HG03432 (cell line): ENCODE measurements at regions not wholly inside any gene's neighbourhood (a gene's known extent, or its start where the extent isn't known, plus 50 kb on each side); places are given as distances from the start of the nearest gene placed in this dataset.
"Not testable (repeated sequence)": the region's sequence is repeated elsewhere in the genome, so short reads cannot be mapped to it uniquely, and the experiment has no call there.

Experiments
- ATAC-seq: cut with Tn5 transposase; IDR thresholded peaks from one replicate; pipeline ENCODE4 v1.9.1; 2021; ENCODE audit warnings: mild to moderate bottlenecking, moderate library complexity; ENCODE audit not compliant: unreplicated experiment

- no peak for ATAC-seq
Observed at GRCh38 chr21:20023193-20023592, 975.0 kb upstream of the NCAM2 start.

- no peak for ATAC-seq
Observed at GRCh38 chr21:20024741-20025140, 973.5 kb upstream of the NCAM2 start.

DNA sequence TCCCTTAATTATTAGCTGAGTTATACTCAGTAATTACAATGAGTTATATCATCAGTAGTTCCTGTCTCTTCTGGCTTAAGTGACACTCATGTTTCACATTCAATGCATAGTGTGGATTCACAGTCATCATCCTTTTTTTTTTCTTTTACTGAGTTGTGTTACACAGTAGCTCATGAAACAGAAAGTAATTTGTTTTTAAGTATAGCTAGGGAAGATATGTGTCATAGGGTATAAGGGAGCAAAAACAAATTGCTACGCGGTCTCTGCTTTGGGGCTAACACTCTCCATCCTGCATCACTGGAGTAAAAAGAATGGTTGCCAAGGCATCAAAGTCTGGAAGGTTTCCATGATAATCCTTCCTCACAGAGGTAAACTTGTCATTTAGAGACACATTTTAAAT lies 971.7 kb upstream of the NCAM2 start:
- ATAC-seq, result peak; percentile 50

GRCh38 chr21:20030390-20030789 lies 967.8 kb upstream of the NCAM2 start:
- ATAC-seq, result no peak

DNA sequence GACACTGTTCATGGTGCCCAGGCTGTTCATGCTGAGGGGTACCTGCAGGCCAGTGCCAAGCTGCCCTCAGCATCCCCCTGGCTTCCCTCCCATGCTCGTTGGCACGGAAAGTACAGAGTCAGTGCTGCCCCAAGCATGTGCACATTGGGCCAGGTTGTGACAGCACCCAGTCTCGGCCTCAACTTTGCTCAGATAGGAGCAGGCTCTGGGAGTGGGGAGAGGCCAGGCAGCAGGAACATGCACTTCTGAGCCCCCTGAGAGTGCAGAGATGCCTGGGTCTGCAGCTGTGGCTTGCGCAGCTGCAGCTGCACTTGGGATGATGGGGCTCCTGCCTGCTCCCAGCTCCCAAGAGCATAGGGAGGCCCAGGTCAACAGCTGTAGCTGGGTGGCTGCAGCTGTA lies 966.4 kb upstream of the NCAM2 start:
- no peak for ATAC-seq

DNA sequence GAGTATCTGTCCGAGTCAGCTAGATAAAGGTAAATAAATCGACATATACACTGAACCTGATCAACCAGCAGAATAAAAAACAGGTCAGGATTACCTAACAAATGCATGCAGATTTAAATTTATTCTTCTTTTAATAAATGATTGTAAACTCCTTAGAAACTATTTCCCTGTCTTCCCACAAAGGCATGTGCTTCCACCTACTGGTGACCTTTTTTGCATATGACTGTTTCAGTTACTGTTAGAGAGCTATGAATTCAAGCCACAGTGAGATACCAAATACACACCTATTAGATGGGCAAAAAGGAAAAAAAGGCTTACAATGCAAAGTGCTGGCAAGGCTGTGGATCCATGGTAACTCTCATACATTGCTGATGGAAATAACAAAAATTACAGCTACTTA lies 957.4 kb upstream of the NCAM2 start:
- ATAC-seq, result no peak

- no peak for ATAC-seq
Observed at GRCh38 chr21:20045197-20045596, 953.0 kb upstream of the NCAM2 start.

DNA sequence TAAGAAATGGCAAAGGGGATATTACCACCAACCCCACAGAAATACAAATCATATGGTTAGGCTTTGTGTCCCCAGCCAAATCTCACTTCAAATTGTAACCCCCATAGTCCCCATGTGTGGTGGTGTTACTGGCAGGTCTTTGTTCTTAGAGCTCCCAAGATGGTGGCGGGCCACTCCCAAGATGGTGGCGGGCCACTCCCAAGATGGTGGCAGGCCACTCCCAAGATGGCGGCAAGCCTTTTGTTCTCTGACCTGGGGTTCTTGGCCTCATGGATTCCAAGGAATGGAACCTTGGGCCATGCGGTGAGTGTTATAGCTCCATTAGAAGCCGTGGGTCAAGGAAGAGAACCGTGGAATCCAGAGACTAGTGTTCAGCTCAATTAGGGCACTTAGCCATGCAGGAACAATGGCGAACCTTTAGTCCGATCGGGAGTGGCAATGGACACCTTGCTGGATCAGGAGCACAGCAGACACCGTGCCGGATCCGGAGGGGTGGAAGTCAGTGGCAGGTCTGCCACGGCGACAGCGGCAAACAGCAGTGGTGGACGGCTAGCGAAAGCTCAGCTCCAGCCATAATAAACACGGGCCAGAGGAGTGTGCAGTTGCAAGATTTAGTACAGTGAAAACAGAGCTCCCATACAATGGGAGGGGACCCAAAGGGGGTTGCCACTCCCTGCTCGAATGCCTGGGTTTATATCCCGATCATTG lies 949.9 kb upstream of the NCAM2 start:
- ATAC-seq, result not testable (repeated sequence)

DNA sequence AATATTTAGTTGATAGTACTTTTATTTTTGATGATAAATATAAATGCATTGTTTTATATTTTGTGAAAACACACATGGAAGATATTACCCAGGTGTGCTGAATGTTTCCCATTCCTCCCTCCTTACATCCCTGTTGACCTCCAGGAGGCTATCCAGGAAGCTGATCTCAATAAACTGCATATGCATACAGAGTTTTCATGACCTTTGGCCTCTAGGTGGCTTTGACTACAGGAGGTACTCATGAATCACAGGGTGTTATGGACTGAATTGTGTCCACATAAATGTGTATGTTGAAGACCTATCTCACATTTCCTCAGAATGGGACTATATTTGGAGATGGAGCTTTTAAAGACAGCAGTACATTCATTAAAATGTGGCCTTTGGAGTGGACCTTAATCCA lies 914.9 kb upstream of the NCAM2 start:
- ATAC-seq, result no peak

DNA sequence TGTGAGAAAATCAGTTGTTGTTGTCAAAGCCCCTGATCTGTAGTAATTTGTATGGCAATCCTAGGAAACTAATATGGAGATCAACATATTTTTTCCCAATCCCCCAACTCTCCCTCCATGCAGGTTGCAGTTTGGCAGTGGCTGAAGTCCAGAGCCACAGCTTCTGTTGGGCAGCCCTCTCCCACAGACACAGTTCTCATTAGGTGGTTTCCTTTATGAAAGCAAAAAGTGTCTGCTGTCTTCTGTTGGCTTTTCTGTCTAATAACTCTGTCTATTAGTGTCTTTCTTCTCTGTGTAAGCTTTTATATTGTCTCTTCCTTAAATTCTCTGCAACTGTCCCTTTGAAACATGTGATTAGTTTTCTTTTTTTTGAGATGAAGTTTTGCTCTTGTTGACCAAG lies 914.3 kb upstream of the NCAM2 start:
- ATAC-seq, result no peak

DNA sequence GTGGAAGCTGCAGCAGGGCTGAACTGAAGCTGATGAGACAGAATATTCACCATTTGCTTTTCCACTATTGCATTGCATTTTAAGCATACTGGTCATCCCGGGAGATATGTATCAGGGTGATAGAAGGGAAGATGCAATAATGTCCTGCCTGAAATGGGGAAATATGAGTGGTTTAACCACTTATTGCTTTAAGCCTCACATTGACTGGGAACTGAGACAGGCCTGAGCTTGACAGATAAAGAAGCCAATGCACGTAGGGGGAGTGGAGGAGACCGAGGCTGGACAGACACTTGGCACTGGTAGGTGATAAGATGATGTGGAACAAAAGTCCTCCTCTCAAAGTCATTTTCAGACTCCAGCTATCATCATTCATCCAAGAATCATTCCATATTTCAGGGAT lies 911.7 kb upstream of the NCAM2 start:
- no peak for ATAC-seq

- ATAC-seq, result no peak
Observed at GRCh38 chr21:20106368-20106767, 891.8 kb upstream of the NCAM2 start.

DNA sequence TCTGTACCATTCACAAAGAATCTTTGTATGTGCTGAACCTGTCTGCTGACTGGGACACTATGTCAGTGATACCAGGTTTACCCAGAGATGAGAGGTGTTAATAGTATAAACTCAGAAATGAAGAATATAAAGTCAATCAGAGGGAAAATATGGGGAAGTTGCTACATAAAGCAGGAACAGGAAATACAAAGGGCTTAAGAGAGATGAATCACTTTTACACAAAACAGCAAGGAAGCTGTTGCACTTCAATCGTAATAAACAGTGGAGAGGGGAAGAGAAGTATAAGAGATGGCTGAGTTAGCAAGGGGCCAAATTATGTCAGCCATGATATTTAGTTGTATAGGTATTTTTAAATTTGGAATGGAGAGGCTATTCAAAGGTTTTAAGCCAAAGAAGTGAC lies 890.2 kb upstream of the NCAM2 start:
- ATAC-seq, result no peak

DNA sequence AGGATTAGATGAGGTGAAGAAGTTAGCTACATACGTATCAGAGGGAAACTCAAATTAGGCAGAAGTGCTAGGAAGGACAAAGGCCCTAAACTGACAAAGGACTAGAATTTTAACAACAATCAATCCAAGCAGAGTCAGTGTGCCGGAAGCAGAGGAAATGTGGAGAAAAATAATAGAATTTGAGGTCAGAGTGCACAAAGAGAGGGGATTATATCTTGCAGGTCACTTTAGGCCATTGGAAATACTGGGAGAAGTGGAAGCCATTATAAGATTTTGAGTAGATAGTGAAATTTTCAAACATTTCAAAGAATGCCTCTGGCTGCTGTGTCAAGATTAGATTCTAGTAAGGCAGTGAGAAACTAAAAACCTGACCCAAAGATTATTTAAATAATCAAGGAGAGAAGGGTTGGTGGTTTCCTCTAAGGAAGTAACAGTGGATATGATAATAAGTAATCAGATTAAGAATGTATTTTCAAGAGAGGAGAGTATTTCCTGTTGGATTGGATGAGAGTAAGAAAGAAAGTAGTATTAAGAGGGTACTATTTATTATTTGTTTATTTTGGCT lies 889.2 kb upstream of the NCAM2 start:
- no peak for ATAC-seq

DNA sequence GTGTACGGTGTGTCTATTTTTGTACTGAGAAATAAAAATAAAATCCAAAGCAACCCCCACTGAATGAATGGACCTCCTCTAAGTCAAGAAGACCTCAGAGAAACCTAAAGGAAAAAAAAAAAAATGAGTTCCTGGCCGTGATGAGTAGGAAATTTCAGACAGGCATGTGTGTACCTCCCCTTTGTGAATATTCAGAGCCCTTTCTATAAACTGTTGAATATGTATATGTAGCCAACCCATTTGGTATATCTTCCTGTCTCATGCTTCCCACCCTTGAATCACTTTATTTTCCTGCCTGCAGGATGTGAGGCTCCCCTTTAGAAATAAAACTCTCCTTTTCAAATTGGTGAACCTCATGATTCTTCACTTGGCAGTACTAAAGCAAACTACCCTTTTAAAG lies 887.8 kb upstream of the NCAM2 start:
- no peak for ATAC-seq

DNA sequence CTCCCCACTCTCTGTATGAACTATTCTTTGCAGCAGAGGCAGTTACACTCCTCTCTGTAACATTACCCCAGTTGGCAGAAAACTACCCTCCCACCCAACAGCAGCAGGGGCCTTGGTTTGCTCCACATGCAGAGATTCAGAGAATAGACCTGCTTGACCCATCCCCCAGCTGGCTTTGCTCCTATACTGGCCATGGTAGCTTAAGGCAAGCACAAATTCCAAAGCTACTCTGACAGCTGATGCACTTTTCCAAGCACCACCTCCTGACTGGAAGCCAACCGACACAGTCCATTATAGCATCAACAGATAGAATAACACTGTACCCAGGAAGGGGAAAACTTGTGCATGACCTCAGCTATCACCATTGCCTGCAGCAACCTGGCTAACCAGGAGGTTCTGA lies 846.5 kb upstream of the NCAM2 start:
- ATAC-seq, result no peak

- ATAC-seq, result no peak
Observed at GRCh38 chr21:20163167-20163566, 835.0 kb upstream of the NCAM2 start.

DNA sequence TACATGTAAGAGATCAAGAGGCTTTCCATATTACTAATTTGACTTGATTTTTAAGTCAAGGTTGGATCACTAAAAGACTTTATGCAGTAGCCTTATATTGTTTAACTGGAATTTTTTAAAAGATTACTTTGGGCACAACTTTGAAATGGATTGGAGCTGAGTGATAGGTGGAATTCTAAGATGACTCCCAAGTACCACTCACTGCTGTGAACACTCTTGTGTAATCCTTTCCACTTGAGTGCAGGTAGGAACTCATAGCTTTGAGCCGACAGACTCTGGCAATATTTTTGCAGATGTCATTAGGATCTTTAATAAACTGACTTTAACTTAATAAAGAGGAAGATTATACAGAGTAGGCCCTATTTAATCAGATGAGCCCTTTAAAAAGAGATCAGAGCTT lies 831.1 kb upstream of the NCAM2 start:
- ATAC-seq, result no peak

DNA sequence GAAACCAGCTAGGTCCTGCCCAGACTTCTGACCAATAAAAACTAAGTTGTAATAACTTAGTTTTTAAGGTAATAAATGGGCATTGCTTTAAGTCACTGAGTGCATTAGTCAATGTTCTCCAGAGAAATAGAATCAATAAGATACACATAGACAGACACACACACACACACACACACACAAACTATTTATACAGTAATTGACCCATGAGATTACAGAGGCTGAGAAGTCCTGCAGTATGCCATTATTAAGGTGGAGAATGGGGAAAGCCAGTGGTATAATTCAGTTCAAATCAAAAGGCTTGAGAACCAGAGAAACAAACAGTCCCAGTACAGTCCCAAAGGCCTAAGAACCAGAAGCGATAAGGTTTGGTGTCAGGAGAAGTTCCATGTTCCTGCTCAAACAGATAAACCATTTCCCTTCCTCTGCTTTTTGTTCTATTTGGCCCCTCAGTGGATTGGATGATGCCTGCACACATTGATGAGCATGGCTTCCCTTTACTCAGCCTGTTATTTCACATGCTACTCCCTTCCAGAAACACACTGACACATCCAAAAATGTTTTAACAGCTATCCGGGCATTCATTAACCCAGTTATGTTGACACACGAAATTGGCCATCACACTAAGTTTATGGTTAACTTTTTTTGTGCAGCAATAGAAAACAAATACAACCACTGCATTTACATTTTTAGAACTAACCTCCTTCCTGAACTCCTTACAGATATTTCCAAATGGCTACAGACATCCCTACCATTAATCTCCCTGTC lies 828.2 kb upstream of the NCAM2 start:
- no peak for ATAC-seq

DNA sequence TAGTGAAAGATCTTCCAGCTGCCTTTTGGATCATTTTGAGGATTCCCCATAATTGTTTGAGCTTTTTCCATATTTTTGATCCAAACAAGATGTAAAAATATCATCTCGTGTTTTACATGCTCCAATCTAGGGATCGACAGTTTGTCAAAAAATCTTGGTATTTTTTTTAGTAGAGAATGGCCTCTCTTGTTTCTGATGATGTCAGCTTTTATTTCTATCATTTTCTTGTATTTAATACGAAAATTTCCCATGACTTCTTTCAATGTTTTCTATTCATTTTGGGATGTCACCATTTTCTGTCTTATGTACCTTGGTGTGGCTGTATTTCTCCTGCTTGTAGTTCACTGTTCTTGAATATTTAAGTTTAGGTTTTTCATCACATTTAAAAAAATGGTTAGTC lies 812.0 kb upstream of the NCAM2 start:
- ATAC-seq, result no peak

DNA sequence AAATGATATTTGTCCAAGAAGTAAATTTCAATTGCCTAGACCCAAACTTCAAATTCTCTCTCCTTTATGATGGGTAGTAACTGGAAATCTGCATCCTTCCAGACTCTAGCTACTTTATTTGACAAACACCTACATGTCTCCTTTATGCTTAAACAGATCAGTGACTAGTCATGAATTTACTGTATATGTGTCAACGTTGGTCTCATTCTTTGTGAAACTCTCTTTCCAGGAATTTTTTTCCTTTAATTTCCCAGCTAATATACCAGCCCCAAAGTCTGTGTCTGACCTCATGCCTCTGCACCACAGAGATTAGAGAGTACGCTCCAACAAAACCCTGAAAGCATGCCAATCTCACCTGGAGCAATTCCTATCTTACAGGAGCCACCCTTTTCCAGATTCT lies 811.2 kb upstream of the NCAM2 start:
- ATAC-seq, result no peak

GRCh38 chr21:20201323-20201722 lies 796.9 kb upstream of the NCAM2 start:
- ATAC-seq, result not testable (repeated sequence)
